ENCODE measurements at regions not wholly inside any gene's neighbourhood (a gene's known extent, or its start where the extent isn't known, plus 50 kb on each side); places are given as distances from the start of the nearest gene placed in this dataset.
"Not testable (repeated sequence)": the region's sequence is repeated elsewhere in the genome, so short reads cannot be mapped to it uniquely, and the experiment has no call there.

DNA sequence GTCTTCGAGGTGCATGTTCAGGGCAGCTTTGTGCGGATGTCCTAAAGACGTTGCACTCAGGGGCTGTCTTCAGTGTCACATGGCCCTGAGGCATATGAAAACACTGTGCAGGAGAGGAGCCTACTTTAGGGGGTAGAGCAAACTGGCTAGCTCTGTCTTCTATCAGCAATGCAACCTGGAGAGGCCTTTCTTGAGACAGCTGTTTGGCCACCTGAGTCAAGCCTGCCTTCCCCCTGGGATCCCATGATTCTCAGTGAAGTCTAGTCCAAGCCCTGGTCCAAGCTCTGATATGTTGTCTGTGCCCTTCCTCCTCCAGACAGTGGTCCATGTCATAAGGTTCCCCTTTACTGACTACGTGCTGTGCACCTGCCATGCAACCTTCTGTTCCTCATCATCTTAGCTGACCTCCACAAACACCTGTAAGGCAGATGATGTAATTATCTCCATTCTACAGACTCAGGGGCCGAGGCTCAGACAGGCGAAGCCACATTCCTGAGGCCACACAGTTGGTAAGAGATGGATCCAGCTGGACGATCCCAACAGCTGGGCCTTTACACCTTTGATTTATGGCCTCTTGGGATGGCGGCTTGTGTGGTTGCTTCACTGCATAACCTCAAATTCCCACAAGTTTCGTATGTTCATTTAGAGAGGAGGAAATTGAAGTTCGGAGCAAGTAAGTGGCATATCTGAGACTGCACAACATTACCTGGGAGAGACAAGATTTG is 109.9 kb downstream of the COPS8 start:
- DNase-seq (ENCODE audit: low read depth in 2 of 2, low spot score in 1 of 2), result no peak

DNA sequence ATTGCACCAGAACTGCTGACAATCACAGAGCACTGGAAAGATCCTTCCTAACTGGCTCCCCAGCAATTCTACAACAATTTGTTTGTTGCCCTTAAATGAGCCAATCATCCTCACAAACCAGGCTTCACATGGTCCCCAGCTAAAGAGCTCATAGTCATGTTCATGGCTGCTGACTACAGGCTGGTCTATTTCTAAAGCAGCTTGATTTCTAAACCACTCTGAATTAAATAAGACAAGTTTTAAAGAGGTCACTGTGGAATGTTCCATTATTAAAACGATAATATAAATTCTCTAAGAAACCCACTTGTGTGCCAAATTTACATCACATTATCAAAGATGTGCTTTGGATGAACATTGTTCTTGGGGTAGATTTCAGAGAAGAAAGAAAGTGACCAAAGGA is 110.7 kb downstream of the COPS8 start:
- no peak for DNase-seq (ENCODE audit: low read depth in 2 of 2, low spot score in 1 of 2)

DNA sequence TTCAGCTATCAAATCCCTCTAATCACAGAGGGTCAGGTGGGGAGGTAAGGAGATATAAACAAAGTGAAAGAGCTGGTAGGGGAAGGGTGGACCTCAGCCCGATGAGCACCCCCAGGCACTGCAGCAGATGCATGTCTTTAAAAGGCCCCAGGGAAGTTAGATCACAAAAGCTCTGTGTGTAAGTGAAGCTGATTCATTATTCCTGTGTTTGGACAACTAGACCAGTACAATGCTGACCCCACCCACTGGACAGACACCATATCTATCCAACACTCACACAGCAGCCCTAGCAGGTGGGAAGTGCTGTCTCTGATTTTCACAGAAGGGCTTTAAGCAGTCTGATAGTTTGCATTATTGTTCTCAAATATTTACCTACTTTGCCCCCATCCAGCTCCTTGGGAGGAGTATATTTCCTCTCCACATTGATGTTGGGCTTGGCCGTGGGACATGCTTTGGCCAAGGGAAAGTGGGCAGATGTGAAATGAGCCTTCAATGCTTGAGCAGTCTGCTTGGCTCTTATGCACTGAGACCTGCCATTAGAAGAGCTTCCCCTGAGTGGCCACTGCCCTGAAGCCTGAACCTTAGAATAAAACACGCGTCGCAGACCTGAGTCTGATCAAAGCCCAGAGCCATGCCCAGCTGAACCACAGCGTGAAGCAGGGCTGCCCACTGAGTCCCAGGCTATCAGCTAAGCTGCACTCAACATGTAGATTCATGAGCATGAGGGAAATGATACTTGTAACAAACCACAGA is 111.4 kb downstream of the COPS8 start:
- no peak for DNase-seq (ENCODE audit: low read depth in 2 of 2, low spot score in 1 of 2)

DNA sequence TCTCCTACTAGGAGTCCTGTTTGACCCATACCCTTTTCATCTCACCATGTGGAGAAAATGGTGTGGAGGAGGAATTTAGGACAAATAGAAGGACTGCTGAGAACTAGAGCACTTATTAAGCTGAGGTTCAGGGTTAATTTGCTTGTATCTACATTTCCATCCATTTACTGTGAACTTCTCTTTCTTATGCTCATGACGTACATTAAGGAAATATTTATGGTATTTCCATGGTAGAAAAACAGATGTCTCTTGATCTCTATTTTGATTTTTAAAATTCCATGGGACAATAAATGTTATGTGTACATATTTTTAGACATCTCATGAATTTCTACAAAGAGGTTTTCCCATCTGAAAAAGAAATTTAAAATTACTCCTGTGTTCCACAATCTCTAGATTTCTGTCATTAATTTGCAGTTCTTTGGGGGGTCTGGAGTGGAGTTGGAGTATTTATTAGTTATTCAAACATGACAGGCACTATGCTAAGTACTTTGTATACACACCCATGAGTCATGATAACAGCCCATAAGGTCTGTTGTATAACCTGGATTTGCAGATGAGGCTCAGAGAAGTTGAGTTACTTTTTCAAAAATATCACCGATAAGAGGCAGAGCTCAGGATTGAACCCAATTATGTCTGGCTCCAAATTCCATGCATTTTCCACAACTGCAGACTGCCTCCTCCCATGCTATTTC is 112.6 kb downstream of the COPS8 start:
- DNase-seq (ENCODE audit: low read depth in 2 of 2, low spot score in 1 of 2), result no peak

DNA sequence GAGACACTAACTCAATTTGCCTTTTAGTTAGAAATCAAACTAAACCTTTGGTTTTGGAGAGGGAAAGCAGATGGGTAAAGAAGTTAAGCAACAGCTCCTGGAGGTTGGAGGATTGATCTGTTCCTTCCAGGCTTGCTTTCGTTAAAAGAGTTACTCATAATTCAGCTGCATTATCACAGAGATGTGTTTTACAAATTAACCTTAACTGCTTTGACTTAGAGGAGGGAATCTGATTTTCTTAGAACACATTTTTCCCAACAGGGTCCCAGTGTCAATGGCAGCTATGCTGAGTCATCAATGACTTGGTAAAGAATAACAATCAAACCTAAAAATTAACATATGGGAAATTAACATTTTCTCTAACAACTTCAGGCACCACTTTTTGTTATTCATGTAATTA is 113.4 kb downstream of the COPS8 start:
- DNase-seq (ENCODE audit: low read depth in 2 of 2, low spot score in 1 of 2), result no peak

DNA sequence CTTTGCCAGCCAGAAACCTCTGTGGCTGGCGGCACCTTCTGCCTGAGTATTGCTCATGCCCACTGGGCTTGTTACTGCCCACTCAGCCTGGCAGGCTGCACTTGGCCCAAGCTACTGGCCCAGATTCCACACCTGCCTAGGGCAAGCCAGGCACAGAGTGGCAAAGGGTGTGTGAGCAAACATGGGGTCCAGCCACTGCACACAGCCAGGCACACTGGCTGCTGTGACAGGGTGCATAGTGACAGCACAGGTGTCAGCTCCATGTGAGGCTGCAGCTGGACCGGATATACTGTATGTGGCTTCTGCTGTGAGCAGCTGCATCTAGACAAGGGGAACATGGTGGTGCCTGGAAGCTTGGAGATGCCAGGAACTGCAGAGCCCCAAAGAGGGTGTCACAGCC is 113.9 kb downstream of the COPS8 start:
- no peak for DNase-seq (ENCODE audit: low read depth in 2 of 2, low spot score in 1 of 2)

DNA sequence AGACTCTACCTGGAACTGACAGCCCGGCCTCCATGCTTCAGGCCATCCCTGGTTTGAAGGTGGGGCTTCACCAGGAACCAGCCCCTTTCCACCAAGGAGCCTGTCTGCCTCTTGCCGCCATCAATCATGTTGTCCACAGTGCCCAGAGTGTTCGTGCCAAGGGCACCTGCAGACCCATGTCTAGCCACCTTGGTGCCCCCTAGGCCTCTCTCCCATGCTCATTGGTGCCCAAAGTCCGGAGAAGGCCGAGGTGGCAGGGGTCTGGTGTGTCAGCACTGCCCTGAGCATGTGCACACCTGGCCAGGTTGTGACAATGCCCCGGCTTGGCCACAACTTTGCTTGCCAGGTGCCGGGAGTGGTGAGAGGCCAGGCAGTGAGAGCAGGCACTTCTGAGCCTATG is 114.8 kb downstream of the COPS8 start:
- DNase-seq (ENCODE audit: low read depth in 2 of 2, low spot score in 1 of 2), result no peak

DNA sequence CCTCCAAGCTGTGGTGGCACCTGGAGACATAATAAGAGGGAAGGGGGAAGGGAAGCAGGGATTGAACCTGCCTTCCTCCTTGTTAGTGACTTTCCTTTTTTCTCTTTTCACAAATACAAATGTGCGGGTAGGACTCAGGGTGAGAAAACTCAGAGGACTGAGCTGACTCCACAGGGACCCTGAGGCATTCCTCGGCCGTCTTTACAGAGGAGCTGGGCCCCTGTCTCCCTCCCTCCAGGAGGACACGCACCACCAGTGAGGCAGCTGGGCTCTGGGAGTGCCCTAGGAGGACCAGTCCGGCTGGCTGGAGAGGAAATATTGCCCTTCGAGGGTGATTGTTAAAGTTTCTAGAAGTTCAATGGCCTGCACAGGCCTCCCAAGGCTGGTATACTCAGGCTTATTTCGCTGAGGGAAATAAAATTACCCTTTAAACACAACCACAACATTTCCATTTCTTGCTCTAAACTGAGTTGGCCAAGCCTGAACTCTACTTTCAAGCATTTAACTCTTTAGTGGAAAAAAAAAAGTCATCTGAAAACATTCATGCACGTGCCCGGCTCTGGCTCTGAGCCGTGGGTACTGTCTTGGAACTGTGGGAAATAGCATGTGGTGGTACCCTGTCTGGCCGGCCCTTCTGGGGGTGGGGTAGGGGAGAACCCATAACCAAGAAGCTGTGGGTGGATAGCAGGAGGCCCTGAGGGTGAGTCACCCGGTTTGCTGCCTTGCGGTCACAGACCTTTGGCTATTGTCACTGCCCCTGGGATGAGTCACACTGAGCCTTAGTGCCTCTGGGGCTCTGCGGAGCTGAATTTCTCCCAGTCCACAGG is 116.0 kb downstream of the COPS8 start:
- DNase-seq (ENCODE audit: low read depth in 2 of 2, low spot score in 1 of 2), result no peak

DNA sequence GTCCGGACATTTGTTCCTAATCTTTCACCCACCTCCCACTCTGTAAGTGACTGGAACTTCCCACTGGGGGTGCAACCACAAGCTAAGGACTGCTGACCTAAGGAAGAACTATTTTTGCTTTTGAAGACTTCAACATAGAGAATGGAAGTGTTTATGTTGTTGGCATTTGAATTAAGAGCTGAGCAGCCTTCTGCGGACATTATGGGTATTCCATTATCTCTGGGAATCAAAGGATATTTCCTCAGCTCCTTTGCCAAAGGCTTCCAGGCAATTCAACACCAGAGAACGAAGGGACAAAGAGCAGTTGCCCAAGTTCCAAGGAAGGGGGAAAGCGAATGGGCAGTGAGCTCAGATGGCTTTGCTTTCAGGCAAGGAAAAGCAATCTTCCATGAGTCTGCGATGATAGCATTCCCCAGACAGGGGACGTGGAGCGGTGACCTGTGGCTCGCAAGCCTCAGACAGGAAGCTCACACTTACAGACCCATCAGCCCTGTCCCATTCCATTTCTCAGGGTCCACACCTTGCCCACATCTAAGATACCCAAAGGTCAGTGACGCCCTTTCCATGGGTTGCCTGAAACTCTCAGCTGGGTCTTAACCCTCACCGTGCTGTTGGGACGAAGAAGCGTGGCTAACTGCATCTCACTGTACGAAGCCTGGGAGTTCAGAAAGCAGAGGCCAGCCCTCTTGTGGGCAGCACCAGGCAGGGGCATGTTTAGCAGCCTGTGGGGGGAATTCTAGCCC is 116.8 kb downstream of the COPS8 start:
- no peak for DNase-seq (ENCODE audit: low read depth in 2 of 2, low spot score in 1 of 2)

DNA sequence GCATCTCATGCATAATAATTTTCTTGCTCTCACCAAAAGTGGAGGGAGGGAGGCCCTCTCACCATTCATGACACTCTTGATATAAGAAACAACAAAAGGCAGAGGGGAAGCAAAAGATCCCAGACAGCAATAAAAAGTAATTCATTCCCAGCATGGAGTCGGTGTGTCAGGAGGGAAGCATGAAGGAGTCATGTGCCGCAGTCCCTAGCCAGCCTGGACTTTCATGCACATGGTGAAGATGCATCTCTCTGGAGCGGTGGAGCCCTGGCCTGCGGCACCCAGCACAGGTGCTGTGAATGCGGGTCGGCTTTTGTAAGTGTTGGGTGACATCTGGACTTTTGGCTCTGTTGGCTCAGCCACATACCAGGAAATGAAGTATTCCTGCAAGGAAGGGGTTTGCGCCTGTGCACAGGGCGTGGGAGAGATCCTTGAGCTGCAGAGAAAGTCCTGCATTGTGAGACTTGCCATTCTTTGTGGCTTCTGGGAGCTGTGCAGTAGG is 119.4 kb downstream of the COPS8 start:
- no peak for DNase-seq (ENCODE audit: low read depth in 2 of 2, low spot score in 1 of 2)

DNA sequence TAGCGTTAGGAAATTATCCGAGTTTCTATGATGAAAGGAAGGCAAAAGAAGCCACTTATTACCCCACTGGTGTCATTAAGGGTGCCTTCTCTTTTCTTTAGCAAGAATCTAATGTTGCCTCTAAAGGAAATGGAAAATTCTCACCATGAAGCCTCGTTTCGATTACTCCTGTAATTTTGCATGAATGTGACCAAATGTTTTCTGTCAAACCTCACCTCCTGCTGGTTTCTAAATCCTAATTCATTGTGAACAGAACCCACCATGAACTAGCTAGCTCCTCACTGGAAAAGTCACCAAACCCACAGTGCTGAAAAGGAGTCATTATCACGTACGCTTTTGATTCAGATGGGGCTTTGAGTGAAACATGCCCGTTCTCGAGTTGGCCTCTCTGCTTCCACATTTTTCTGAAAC is 119.9 kb downstream of the COPS8 start:
- no peak for DNase-seq (ENCODE audit: low read depth in 2 of 2, low spot score in 1 of 2)

DNA sequence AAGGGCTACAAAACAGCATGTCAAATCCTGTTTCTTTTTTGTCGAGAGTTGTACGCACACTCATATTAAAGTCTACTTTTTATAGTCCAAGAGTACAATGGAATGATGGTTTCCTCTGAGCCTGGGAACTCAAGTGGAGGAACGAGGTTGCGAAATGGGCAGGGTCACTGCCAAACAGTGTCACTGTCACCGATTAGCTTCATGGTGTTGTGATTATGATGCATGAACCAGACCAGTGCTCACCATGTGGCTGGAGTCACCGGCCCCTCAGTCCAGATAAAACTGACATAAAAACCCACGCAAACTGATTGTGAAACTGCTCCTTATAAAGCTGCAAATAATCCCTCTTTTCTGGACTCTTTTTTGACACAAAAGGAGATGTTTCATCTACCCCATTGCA is 122.0 kb downstream of the COPS8 start:
- DNase-seq (ENCODE audit: low read depth in 2 of 2, low spot score in 1 of 2), result no peak

DNA sequence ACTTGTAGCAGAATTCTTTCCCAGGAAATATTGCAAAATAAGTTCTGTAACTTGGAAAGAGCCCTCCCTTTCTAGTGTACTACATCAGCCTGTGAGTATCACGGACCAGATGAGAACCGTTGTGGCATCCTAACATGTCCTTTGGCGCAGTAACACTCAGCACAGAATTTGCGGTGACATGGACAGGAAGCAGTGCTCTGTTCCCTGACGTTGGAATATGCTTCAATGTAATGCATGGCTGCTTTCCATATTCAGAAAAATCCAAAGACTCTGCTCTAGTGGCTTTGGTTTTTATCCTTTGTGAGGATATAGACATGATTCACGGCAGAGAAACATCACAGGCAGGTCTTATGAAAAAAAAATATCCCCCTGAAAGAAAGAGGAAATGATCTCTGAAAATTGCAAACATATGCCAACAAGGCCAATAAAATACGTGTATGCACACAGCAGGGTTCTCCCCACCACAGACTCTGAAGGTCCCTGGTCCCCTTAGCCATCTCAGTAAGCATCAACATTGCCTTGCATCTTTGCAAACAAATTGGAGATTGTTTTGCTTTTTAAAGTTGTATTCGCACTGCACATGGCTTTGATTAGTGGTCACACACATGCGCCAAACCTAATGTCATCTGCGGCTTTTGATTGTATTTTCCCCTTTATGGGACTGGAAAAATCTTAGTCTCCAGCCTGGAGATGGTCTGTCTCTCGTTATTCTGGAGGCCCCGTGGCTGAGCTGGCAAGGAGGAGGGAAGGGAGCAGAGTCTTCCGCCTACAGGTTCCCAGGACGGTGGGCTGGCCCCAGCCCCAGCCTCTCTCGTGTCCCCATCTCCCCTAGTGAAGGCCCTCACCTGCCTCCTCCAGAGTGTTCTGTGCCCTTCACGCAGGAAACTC is 122.9 kb downstream of the COPS8 start:
- no peak for DNase-seq (ENCODE audit: low read depth in 2 of 2, low spot score in 1 of 2)

DNA sequence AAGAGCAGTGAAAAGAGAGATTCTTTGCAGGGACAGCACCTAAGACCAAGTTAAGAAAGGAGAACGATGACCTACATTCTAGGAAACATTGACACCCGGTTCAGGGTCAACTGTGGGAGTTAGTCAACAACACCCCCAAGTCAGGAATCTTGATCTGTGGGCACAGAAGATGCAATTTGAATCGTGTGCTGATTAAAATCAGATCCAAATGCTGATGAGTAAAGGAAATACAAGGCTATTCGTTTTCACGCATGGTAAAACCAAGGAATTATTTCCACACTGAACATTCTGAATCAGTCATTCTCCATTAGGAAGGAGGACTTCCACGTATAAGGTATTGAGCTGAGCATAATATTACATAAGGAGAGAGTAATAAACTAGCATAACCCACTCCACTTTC is 124.2 kb downstream of the COPS8 start:
- DNase-seq (ENCODE audit: low read depth in 2 of 2, low spot score in 1 of 2), result no peak

DNA sequence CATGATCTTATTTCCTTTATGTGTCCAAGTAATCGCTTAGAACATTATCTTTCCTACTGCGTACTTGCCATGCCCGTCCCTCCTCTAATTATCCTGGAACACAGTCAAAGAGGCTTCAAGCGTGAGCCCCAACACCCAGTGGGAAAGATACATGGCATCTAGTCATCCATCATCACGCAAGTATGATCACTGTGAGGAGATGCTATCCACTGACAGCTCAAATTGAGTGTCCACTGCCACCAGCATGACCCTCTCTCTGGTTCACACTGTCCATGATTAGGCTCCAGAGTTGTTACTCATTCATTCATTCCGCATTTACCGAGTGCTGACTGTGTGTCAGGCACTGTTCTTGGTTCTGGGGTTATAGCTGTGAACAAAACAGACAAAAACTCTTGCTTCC is 124.6 kb downstream of the COPS8 start:
- no peak for DNase-seq (ENCODE audit: low read depth in 2 of 2, low spot score in 1 of 2)

DNA sequence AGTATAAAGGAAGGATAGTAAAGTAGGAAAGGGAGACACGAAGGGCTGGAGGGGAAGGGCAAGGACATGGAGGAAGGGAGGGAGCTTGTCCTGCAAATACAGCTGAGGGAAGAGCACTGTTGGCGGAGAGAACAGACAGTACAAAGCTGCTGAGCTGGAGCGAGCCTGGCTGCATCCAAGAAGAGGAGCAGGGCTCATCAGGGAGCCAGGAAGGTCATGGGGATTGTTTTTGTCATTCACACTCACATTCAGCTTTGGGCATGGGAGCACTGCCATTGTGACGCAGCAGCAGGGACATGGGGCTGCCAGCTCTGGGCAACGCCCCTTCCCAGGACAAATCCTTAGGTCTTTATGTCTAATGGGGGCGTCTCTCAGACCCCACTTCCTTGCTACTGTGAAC is 125.1 kb downstream of the COPS8 start:
- no peak for DNase-seq (ENCODE audit: low read depth in 2 of 2, low spot score in 1 of 2)

DNA sequence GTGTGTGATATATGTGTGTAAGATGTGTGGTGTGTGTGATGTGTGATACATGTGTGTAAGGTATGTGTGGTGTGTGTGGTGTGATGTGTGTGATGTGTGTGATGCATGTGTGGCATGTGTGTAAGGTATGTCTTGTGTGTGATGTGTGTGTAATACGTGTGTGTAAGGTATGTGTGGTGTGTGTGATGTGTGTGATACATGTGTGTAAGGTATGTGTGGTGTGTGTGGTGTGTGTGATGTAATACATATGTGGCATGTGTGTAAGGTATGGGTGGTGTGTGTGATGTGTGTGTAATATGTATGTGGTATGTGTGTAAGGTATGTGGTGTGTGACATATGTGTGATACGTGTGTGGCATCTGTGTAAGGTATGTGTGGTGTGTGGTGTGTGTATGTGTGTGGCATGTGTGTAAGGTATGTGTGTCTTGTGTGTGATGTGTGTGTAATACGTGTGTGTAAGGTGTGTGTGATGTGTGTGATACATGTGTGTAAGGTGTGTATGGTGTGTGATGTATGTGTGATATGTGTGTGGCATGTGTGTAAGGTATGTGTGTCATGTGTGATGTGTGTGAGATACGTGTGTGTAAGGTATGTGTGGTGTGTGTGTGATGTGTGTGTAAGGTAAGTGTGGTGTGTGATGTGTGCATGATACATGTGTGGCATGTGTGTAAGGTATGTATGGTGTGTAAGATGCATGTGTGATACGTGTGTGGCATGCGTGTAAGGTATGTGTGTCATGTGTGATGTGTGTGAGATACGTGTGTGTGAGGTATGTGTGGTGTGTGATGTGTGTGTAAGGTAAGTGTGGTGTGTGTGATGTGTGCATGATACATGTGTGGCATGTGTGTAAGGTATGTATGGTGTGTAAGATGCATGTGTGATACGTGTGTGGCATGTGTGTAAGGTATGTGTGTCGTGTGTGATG is 126.9 kb downstream of the COPS8 start:
- not testable (repeated sequence) for DNase-seq (ENCODE audit: low read depth in 2 of 2, low spot score in 1 of 2)

DNA sequence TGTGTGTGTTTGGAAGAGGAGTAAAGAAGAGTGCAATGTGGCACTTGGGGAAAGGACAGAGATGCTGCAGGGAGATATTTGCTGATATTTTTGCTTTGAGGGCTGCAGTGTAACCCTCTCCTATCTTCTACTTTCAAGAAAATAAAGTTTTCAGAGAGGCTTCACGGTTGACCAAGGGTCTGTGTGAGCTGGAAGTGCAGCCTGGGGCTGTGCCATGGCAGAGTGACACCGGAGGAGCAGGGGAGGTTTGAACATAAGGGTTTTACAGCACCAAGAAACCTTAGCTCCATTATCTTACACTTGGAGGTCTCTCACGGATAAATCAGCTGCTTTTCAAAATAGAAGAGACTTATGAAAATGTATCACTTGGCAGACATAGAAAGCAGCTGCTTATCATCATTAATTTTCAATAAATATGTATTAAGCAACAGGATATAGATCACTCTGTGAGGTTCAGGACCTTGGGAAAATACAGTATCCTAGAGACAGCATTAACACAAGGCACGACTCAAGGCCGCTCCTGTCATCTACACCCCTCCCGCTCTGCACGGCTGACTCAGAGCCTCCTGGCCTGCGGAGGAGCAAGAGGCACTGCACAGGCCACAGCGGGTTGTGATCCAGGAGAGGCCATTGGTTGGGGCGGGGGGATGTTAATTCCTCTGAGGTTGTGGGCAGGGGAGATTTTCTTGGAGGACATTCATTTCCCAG is 127.8 kb downstream of the COPS8 start:
- no peak for DNase-seq (ENCODE audit: low read depth in 2 of 2, low spot score in 1 of 2)
